ENCODE measurements at regions not wholly inside any gene's neighbourhood (a gene's known extent, or its start where the extent isn't known, plus 50 kb on each side); places are given as distances from the start of the nearest gene placed in this dataset.

DNA sequence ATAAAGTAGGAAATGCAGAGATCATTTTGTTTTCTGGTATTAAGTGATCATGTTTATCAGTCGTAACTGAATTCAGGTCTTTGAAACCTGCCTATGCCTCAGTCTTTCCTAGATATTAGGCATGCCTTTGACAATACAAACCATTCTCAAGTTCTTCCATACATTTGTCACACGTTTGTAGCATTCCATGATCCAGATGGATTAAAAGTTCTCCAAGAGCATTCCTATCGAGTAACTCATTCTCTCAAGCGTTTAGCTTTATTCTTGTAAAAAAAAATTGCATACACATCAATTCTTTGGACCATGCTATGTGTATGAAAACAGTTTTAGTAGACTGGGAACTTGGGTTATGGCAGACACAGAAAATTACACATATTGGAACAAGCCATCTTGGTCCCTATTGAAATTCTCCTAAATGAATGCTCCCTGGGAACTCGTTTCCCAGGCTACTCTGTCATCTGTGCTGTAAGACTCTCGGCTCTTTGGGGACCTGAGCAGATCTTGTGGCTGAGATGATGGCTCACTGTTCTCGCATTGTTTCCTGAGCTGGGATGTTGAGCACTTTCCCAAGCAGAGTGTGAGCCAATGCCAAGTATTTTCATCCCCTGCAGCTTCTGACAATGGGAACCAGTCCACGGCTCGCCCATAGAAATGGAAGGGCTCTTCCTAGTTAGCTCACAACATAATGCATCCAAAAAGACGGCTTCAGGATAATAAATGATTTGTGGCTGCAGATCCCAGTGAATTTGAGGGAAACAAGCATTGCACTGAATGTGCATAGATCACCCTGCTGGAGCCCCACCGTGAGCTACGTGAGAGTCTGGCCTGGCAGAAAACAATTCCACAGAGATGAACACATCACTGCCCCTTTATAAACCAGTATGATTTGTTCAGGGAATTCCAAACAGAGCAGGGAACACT, 230.2 kb downstream of the IRX1 start:
- FAIRE-seq, result no peak
- DNase-seq (ENCODE audit: low spot score), result no peak

DNA sequence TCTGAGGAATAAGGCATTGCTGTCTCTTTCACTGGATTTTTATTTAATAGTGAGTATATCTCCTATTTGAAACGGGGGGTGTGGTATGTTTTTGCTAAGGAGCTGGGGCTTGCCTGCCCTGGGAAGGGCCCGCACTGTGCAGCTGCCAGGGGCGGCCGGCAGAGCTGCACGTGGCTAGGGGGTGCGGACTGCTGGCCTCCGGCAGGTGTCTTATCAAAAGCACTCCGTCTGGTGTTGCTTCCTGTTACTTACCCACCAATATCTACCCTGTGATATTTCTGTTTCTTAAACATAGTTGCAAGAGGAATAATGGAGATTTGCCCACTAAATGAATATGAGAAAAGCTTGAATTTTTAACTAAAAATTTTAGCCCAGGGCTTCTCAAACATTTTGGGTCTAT, 232.0 kb downstream of the IRX1 start:
- FAIRE-seq, result no peak
- DNase-seq (ENCODE audit: low spot score), result no peak

DNA sequence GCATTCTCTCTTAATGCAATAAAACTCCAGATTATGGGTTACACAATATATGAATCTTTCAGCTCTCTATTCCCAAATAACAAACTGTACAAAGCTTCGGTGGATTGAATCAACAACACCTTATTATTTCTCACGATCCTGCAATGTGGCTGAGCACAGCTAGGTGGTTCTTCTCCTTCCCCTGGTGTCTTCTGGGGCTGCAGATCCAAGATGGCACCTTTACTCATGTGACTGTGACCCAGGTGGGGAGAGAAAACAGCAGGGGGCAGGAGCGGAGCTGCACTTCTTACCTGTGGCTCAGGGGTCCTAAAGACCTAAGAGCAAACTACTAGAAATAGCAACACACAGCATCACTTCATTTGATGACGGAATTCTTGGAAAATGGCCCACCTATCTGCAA, 233.1 kb downstream of the IRX1 start:
- no peak for DNase-seq (ENCODE audit: low spot score)
- FAIRE-seq, result no peak

DNA sequence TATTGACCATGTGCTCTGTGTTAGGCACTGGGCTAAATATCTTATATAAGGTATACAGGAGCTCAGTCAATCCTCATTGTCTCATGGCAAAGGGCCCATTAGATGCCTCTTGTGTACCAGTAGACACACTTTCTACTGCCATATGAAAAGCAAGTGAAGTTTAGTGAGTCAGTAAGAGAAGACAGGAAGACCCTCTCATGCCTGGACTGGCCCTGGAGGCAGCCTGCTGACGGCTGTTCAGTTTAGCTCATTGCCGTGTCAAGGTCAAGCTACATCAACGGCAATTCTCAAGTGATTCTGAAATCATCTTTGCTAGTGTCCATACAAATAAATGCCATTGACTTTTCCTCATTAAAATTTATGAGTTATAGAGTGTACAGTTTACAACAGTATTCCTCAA, 237.9 kb downstream of the IRX1 start:
- DNase-seq (ENCODE audit: low spot score) (no peak), FAIRE-seq (no peak)

DNA sequence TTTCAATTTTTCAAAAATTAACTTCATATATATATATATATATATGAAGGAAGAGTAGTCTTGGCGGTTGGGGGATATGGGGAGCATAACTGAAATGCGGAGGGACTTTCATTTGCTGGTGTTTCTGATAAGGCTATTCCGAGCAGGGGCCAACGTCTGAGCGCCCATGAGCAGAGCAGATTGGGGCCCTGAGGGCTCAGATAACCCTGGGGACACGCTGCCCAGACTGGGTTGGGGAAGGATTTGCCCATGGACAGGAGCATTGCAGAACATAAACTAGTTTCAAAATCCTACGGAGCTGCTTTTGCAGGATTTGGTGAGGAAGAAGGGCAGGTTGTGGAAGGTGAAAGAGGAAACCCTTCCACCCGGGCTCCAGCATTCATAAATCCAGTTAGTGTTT, 240.2 kb downstream of the IRX1 start:
- FAIRE-seq (no peak), DNase-seq (ENCODE audit: low spot score) (no peak)

DNA sequence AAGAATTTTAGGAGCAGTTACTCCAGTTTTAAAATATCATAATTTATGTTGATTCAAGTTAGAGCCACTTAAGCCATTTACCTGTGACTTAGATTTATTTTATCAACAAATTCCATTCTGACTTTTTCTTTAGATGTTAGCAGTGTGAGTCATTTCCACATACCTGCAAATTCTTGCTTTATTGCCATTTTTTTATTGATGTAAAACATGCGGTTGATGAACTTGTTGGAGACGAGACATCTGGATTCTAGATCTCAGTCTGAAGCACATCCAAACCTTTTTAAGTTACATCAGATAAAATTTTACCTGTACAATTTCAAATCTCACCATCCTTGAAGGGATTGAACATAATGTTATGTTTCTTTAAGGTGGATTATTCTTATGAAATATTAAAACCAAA, 240.9 kb downstream of the IRX1 start:
- FAIRE-seq (no peak), DNase-seq (ENCODE audit: low spot score) (no peak)

DNA sequence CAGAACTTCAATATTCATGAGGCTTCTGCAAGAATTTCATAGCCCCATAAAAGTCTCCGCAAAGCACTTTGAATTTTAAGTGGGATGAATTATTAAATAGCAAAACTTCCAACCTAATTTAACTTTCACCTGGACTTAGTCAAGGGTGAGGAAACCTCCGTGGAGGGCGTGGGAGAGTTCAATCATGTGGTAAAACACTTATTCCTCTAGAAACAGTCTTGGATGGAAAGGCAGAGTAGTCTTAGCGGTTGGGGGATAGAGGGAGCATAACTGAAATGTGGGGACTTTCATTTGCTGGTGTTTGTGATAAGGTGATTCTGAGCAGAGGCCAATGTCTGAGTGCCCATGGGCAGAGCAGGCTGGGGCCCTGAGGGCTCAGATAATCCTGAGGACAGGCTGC, 241.9 kb downstream of the IRX1 start:
- DNase-seq (ENCODE audit: low spot score), result no peak

DNA sequence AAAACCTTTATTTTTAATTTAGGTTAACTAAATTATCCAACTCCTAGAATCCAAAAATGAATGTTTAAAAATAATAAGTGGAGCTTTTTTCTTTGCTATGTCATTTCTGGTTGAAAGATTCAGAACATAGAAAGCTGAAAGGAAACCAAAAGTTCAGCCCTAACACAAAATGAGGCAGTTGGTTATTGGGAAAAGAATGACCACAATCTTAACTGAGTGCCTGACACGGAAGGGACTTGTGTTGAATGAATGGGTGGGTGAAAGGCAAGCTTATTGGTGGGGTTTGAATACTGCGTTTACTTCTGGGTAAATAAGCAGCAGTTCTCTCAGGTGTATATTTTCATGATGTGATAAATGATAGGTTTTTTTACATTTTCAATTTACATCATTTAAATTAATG, 243.5 kb downstream of the IRX1 start:
- no peak for DNase-seq (ENCODE audit: low spot score)
- no peak for FAIRE-seq

More for the DNA sequence above, 241.9 kb downstream of the IRX1 start:
- no peak for FAIRE-seq

DNA sequence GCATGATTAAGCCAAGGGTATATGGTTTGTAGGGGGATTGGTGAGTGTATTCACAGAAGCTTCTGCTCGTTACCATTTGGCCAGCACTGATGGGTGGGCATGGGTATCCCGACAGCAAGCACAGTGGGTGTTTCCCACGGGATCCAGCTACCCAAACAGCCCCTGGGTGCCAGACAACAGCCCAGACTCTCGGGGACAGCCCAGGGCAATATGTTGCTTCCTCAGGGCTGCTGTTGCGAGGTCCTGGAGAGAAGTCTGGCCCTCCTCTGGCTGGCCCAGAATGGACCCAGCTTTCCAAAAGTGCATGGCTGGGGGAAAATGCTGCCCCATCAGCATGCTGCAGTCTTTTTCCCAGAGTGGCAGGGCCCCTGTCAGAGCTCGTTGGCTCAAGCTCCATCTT, 247.0 kb downstream of the IRX1 start:
- no peak for DNase-seq (ENCODE audit: low spot score)
- FAIRE-seq, result no peak

DNA sequence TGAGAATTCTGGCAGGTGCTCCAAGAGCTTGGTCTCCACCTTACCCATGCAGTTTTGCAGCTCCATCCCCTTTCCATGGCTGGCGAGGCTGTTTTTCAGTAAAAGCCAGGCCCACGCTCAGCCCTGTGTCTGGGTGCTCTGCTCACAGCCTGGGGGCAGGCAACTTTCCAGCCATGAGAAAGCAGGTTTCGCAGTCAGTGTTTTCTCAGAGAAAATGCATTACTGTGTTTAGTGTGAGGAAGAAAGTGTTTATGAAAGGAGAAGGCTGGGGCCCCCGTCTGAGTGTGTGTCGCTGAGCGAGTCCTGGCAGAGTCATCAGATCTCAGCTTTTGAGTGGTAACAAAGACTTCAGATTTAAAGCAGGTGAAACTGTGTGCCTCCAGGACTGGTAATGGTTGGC, 248.1 kb downstream of the IRX1 start:
- DNase-seq (ENCODE audit: low spot score) (no peak), FAIRE-seq (no peak)

DNA sequence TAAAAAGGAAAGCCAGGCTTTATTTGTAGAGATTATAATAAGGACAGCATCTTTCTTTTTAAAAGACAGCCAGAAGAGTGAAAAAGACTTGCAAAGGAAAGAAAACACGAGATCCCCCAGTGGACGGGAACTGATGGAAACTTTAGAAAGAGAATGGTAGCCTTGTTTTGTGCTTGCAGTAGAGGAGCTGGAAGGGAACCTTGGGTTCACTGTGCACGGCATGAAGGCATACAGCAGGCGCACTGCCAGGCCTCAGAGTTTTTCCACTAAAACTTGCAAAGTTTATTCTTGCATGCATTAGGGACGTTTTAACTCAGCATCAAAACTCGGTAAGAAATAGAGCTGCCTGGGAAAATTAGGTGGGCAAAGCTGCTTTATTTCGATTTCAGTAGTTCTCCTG, 248.6 kb downstream of the IRX1 start:
- DNase-seq (ENCODE audit: low spot score), result no peak
- no peak for FAIRE-seq

DNA sequence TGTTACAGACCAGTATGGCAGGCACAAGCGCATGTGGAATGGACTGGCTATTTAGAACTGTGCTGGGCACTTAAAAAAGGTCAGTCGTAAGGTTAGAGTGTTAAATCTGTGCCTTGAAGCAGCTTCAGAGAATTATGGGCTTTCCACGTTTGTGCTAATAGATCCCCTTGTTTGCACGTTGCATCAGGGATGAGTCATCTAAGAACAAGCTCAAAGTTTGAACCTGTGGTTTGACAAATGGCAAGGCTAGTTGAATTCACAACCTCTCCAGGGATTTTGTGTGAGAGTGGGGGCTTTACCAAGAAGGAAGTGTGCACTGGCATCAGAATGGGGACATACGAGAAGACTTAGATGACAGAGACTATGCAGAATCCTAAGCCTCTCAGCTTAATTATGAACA, 249.6 kb downstream of the IRX1 start:
- no peak for DNase-seq (ENCODE audit: low spot score)
- FAIRE-seq, result no peak

DNA sequence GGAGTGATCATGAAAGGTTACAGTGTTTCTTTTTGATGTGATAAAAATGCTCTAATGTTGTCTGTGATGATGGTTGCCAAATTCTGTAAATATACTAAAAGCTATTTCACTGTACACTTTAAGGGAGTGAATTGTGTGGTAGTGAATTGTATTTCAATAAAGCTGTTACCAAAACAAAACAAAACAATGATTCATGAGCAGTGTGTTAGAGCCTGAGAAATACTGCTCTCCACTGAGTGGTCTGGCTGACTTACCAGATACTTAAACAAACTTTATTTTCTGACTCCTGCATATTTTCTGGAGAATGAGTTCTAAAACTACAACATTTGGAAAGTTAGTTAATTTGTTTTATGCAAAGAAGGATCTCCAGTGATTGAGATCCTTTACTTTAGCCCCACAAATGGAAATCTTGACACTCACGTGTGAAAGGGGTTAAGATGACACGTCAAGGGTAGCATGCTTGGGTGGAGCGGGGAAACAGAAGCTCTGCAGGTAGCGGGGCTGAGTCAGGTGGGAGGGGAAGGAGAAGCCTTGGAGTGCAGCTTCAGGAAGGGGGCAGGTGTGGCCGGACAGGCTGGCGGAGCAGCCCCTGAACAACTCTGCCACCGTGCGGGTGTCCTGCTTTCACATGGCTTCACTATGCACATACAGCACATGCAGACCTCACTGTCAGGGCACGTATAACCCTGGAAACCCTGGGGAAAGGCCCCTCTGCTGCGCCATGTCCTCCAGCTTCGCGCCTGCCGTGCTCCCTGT, 256.7 kb downstream of the IRX1 start:
- FAIRE-seq, result no peak
- DNase-seq (ENCODE audit: low spot score), result no peak

DNA sequence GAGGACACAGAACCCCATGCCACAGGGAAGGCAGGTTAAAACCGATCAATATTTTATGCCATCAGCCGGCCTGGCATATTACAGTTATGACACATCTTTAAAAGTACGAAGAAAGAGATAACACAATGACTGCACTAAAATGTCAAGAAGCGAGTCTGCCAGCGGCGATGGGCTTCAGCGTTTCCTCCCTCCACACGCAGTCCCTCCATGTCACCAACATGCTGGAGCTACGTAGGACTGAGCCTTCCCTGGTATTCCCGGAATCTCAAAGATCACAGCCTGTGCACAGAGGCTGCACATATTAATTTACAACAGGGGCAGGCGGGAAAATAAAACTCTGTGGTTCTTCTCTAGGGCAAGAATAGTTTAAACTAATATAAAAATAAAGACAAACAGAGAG, 257.7 kb downstream of the IRX1 start:
- FAIRE-seq, result no peak

DNA sequence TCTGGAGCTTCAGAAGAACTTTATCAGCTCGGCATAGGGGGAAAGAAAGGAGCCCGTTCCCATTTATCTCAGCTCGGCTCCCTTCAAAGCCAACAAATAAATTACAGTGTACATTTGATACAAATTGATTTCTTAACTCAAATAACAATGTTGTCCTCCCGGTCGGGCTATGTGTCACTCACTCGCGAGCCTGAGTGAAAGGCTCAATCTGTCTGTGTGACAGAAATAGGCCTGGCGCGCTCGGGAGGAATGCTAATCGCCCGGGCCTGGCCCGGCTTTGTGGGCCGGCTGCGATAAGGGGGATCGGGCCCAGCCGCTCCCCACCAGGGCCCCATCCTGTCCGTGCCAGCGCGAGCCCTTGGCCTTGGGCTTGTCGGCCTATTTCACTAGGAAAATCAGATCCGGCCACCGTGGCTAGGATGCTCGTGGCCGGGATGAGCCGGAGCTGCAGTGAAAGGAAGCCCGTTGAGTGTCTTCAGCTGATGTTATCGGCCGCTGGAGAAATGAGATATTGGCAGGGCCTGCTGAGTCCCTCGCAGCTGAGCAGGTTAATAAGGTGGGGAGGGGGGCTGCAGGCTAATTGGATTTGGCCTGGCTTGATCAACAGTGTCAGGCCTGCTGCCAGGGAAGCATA, 258.7 kb downstream of the IRX1 start:
- FAIRE-seq, result no peak
- no peak for DNase-seq (ENCODE audit: low spot score)

More for the DNA sequence above, 257.7 kb downstream of the IRX1 start:
- no peak for DNase-seq (ENCODE audit: low spot score)

DNA sequence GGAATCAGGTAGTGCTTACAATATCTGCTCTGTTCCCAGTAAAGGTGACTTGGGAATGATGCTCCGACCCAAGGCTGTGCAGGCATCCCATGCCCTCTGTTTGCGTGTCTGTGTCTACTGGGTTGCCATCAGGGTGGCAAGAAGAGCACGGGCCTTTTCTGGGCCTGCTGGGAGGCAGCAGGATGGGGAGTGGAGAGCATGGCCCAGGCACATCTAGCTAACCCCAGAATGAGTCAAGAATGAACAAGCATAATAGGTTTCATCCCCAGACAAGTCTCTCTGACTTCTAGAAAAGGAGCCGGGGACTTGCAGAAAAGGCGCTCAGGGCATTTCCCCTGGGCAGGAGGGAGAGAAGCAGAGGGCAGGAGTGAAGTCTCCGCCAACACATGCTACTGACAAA, 260.4 kb downstream of the IRX1 start:
- DNase-seq (ENCODE audit: low spot score) (no peak), FAIRE-seq (no peak)

DNA sequence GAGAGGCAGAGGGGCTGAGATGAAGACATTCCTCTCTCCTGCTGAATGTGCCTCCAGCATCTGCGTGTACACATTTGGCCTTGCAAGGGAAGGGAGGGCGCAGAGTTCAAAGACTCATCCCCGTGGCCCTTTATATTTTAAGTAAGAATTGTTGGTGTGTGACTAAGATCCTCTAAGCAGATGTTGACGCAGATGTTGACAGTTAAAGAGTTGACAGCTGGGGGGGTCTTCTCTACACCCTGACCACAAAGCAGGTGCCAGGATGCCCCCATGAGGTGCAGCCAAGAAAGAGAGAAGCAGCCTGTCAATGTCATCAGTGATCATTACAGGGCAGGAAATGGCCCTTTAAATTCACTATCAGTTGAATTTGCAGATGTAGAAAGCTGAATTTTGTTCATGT, 262.9 kb downstream of the IRX1 start:
- no peak for FAIRE-seq
- DNase-seq (ENCODE audit: low spot score), result no peak

DNA sequence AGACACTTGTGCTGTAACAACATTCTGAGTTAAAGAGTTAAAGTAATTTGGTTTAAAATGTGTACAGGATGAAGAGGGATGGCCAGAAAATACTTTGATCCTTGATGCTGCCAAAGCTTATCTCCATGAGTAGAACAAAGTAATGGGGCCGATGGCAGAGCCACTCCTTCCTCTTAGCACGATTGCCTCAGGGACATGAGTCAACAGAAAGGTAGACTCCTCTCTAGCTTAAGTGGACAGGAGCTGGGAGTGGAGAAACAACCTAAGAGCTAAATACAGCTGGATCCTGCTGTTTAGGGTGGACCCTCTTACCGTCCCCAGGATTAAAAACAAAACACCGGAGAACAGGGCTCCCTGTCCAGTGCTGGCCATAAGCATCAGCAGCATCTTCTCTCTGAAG, 267.3 kb downstream of the IRX1 start:
- DNase-seq (ENCODE audit: low spot score) (no peak), FAIRE-seq (no peak)

DNA sequence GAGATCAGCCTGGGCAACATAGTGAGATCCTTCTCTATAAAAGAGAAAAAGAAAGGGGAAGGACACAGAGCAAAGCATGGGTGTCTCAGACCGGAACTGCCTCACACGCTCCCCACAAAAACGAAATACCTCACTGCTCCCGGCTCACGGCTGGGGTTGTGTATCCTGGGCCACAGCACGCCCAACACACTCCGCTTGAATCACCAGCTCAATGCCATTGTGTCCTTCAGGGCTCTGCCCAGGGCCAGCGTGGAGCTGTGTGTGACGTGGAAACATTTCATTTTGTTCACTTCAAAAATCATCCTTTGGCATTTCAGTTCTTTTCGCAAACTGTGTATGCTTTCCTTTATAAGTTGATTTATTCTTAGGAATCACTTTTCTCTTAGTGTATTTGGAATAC, 279.5 kb downstream of the IRX1 start:
- no peak for FAIRE-seq
- no peak for DNase-seq (ENCODE audit: low spot score)

DNA sequence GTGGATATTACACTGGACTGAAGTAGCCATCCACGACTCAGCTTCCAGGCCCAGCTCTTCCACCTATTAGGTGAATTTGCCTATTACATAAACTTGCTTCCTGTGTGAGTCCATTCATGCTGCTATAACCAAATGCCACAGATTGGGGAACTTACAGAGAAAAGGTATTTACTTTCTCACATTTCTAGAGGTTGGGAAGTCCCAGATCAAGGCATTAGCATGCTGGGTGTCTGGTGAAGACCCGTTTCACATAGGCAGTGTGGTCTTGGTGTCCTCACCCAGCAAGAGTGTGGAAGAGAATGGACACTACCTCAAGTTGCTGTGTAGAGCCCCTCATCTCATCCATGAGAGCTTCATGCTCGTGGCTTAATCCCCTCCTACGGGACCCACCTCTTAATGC, 282.6 kb downstream of the IRX1 start:
- FAIRE-seq (no peak), DNase-seq (ENCODE audit: low spot score) (no peak)

DNA sequence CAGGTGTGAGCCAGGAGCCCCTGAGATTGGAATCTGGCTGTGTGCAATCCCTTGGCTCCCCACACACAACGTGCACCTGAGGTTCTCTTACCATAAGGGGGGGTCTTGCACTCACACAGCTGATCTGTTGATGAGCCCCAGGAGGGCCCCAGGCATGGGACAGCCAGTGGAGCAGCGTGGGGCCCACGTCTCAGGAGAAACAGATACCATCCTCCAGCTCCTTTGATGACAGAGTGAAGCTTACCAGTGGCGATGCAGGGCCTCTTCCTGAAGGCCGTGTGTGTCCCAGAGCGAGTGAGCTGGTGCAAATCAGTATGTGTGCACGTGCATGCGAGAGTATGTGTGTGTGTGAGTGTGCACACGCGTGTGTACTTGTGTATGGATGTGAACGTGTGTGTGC, 287.4 kb downstream of the IRX1 start:
- FAIRE-seq (no peak), DNase-seq (ENCODE audit: low spot score) (no peak)
